T-cell (primary cell): ENCODE measurements at regions not wholly inside any gene's neighbourhood (a gene's known extent, or its start where the extent isn't known, plus 50 kb on each side); places are given as distances from the start of the nearest gene placed in this dataset.

ENCODE experiments used
- ATAC-seq, 4 experiments: fragments of 200-7000 bp in 3 of 4; fragments of 150-1000 bp in 1 of 4; cut with Tn5 transposase; replicated peaks in 1 of 4; 1 replicate in 3 of 4; 2 replicates in 1 of 4; pipeline ENCODE4 v1.10.0; 2021; ENCODE audit warnings: moderate library complexity in 3 of 4, mild to moderate bottlenecking in 2 of 4, moderate number of reproducible peaks in 1 of 4
- CTCF ChIA-PET, 2 donors: fragments of 300-600 bp; sonication (Branson Sonifier 250); formaldehyde crosslinking; loops; one replicate each; lab custom pipeline; 2022; ENCODE audit warnings: antibody characterized with exemption in 2 of 2; lab: Charles Lee
- POLR2A ChIA-PET, 2 donors: fragments of 300-600 bp; sonication (Branson Sonifier 250); formaldehyde crosslinking; loops; one replicate each; lab custom pipeline; 2022; ENCODE audit warnings: antibody characterized with exemption in 2 of 2; lab: Charles Lee
- DNase-seq, 35 experiments: peaks; one replicate each; pipeline versions ENCODE4 v3.0.0 to v3.0.0-alpha.2; 2013 to 2023
- H3K27ac ChIP-seq: one replicate; pipeline ENCODE4 v1.5.1; 2013; ENCODE audit warnings: low read length
- H3K27me3 ChIP-seq, 2 experiments: replicated peaks in 1 of 2; 1 replicate in 1 of 2; 2 replicates in 1 of 2; pipeline versions ENCODE4 v1.6.1 to v1.7.0; 2013; ENCODE audit warnings: low read length in 1 of 2, mixed read lengths in 1 of 2; ENCODE audit not compliant: control insufficient read depth in 2 of 2, insufficient read depth in 2 of 2; ENCODE audit errors: extremely low read depth in 1 of 2
- H3K36me3 ChIP-seq, 2 donors: 1 replicate in 1 of 2; 2 replicates in 1 of 2; pipeline versions ENCODE4 v1.6.1 to v1.7.0; 2013; ENCODE audit warnings: low read length in 1 of 2; ENCODE audit not compliant: control insufficient read depth in 2 of 2, insufficient read depth in 1 of 2; ENCODE audit errors: extremely low read depth in 1 of 2
- H3K4me1 ChIP-seq, 2 experiments: 1 replicate in 1 of 2; 2 replicates in 1 of 2; pipeline versions ENCODE4 v1.6.1 to v1.7.0; 2013; ENCODE audit warnings: low read length in 2 of 2, mixed read lengths in 1 of 2; ENCODE audit not compliant: insufficient read depth in 2 of 2, control insufficient read depth in 1 of 2; ENCODE audit errors: extremely low read depth in 1 of 2
- H3K4me3 ChIP-seq, 2 donors: 1 replicate in 1 of 2; 2 replicates in 1 of 2; pipeline versions ENCODE4 v1.5.1 to v1.7.0; 2013; ENCODE audit warnings: mild to moderate bottlenecking in 2 of 2, low read length in 1 of 2, moderate library complexity in 1 of 2; ENCODE audit not compliant: control insufficient read depth in 1 of 2; ENCODE audit errors: extremely low read depth in 1 of 2
- H3K9me3 ChIP-seq: 2 replicates; pipeline ENCODE4 v1.7.0; 2013
- H3K27ac Mint-ChIP-seq, 2 donors: one replicate each; pipeline ENCODE4 v1.8.0; 2020 to 2021; ENCODE audit warnings: mild to moderate bottlenecking in 2 of 2, mixed read lengths in 2 of 2
- H3K27me3 Mint-ChIP-seq, 2 donors: one replicate each; pipeline ENCODE4 v1.8.0; 2021 to 2022; ENCODE audit warnings: mixed read lengths in 2 of 2
- H3K36me3 Mint-ChIP-seq: one replicate; pipeline ENCODE4 v1.8.0; 2021; ENCODE audit warnings: mixed read lengths
- H3K4me1 Mint-ChIP-seq, 3 donors: one replicate each; pipeline ENCODE4 v1.8.0; 2020 to 2022; ENCODE audit warnings: mixed read lengths in 3 of 3, mild to moderate bottlenecking in 1 of 3
- H3K4me3 Mint-ChIP-seq, 3 donors: one replicate each; pipeline ENCODE4 v1.8.0; 2020 to 2022; ENCODE audit warnings: mild to moderate bottlenecking in 3 of 3, mixed read lengths in 3 of 3, moderate library complexity in 3 of 3
- H3K9me3 Mint-ChIP-seq, 3 donors: one replicate each; pipeline ENCODE4 v1.8.0; 2020 to 2022; ENCODE audit warnings: mixed read lengths in 3 of 3
- WGBS: methylation state at CpG from one replicate; pipeline ENCODE4 v1.1.5; 2013; ENCODE audit warnings: missing lambda C conversion rate; ENCODE audit not compliant: insufficient coverage; 5-methylcytosine and 5-hydroxymethylcytosine counted together

DNA sequence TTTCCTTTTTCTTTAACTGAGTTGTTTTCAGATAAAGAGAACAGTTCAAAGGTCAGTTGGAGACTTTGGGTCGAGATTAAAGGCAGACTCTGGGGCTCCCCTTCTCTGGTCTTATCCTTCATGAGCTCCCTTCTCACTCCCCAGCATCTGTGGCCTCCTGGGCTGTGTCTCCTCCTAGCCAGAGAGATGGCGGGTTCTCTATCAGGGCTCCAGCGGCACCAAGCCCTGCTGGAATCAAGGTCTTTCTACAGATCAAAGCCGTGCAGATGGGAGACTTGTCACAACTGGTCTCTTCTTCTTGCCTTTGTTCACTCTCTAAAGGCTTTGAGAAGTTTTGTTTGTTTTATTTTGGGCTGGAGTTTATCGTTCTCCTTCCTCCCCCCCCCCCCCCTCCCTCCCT is 373.7 kb upstream of the C1orf174 start:
- H3K4me3 ChIP-seq: no peak overlapping the region
- H3K9me3 ChIP-seq: no peaks in the 10 kb centered on the region
- H3K36me3 ChIP-seq: no peaks in the 10 kb centered on the region
- Mint-ChIP-seq H3K4me1 (no peaks in the 10 kb centered on the region), H3K4me3 (no peak overlapping the region), H3K27ac (no peak overlapping the region), H3K27me3 (peaks cover 16 to 25% of the 10 kb centered on the region in 2 donors), H3K36me3 (no peaks in the 10 kb centered on the region), H3K9me3 (peaks cover 7 to 21% (median 11%) of the 10 kb centered on the region in 3 donors)
- 42% methylated on average over 2 of the region's 5 CpGs for WGBS
- peaks cover 0 to 2% of the 10 kb centered on the region in 2 experiments for H3K4me1 ChIP-seq
- peaks cover 0 to 42% of the 10 kb centered on the region in 2 experiments for H3K27me3 ChIP-seq
- no peak overlapping the region for H3K27ac ChIP-seq
- POLR2A ChIA-PET: no interaction called here
- DNase-seq (no peak), ATAC-seq (no peak)
- CTCF ChIA-PET: no interaction called here

GRCh38 chr1:4275083-4275482 is 375.0 kb upstream of the C1orf174 start:
- H3K4me3 ChIP-seq: no peak overlapping the region

GRCh38 chr1:4276238-4276637 is 376.2 kb upstream of the C1orf174 start:
- H3K9me3 ChIP-seq: no peaks in the 10 kb centered on the region
- POLR2A ChIA-PET: no interaction called here
- no peak overlapping the region for H3K27ac Mint-ChIP-seq
- H3K27me3 Mint-ChIP-seq: peaks cover 16 to 20% of the 10 kb centered on the region in 2 donors
- H3K27me3 ChIP-seq: peaks cover 0 to 44% of the 10 kb centered on the region in 2 experiments
- no peaks in the 10 kb centered on the region for H3K4me1 Mint-ChIP-seq
- H3K4me3 Mint-ChIP-seq: no peak overlapping the region
- ATAC-seq (no peak), DNase-seq (no peak)
- peaks cover 7 to 21% (median 11%) of the 10 kb centered on the region in 3 donors for H3K9me3 Mint-ChIP-seq
- H3K36me3 Mint-ChIP-seq: no peaks in the 10 kb centered on the region
- no peak overlapping the region for H3K27ac ChIP-seq
- 50% methylated on average over 1 of the region's 5 CpGs for WGBS
- no peak overlapping the region for H3K4me3 ChIP-seq
- no peaks in the 10 kb centered on the region for H3K36me3 ChIP-seq
- CTCF ChIA-PET: no interaction called here
- H3K4me1 ChIP-seq: no peaks in the 10 kb centered on the region

More at GRCh38 chr1:4275083-4275482, 375.0 kb upstream of the C1orf174 start:
- 79% methylated on average over 3 of the region's 9 CpGs for WGBS
- ChIA-PET POLR2A (no interaction called here), CTCF (no interaction called here)
- no peaks in the 10 kb centered on the region for H3K4me1 ChIP-seq
- Mint-ChIP-seq H3K27me3 (peaks cover 16 to 25% of the 10 kb centered on the region in 2 donors), H3K4me1 (no peaks in the 10 kb centered on the region), H3K27ac (no peak overlapping the region), H3K36me3 (no peaks in the 10 kb centered on the region), H3K9me3 (peaks cover 7 to 21% (median 11%) of the 10 kb centered on the region in 3 donors), H3K4me3 (no peak overlapping the region)
- no peak overlapping the region for H3K27ac ChIP-seq
- DNase-seq: no peak
- no peaks in the 10 kb centered on the region for H3K9me3 ChIP-seq
- no peaks in the 10 kb centered on the region for H3K36me3 ChIP-seq
- peaks cover 0 to 39% of the 10 kb centered on the region in 2 experiments for H3K27me3 ChIP-seq
- no peak for ATAC-seq

- no peak for ATAC-seq
These were observed 376.8 kb upstream of the AJAP1 start for GRCh38 chr1:4277598-4277997.

DNA sequence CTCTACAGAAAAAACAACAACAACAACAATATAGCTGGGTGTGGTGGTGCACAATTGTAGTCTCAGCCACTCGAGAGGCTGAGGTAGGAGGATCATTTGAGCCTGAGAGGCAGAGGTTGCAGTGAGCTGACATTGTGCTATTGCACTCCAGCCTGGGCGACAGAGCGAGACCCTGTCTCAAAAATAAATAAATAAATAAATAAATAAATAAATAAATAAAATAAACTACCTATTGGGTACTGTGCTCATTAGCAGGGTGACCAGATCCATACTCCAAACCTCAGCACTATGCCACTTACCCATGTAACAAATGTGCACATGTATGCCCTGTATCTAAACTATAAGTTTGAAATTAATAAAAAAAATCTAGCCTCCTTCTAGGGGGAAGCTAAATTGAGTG is 369.4 kb upstream of the AJAP1 start:
- DNase-seq: no peak
- H3K36me3 ChIP-seq: no peaks in the 10 kb centered on the region
- POLR2A ChIA-PET: no interaction called here
- no CpG with 5 or more reads among the region's 3 CpGs for WGBS
- Mint-ChIP-seq H3K27ac (no peak overlapping the region), H3K36me3 (no peaks in the 10 kb centered on the region), H3K9me3 (peaks cover 0 to 14% (median 2%) of the 10 kb centered on the region in 3 donors), H3K4me3 (no peak overlapping the region), H3K4me1 (no peaks in the 10 kb centered on the region), H3K27me3 (peaks cover 5 to 26% of the 10 kb centered on the region in 2 donors)
- H3K27me3 ChIP-seq: peaks cover 0 to 8% of the 10 kb centered on the region in 2 experiments
- no peaks in the 10 kb centered on the region for H3K9me3 ChIP-seq
- CTCF ChIA-PET: no interaction called here
- no peak overlapping the region for H3K27ac ChIP-seq
- H3K4me1 ChIP-seq: no peaks in the 10 kb centered on the region
- ATAC-seq: no peak
- no peak overlapping the region for H3K4me3 ChIP-seq

More at GRCh38 chr1:4277598-4277997, 376.8 kb upstream of the AJAP1 start:
- Histone ChIP-seq H3K27ac (no peak overlapping the region), H3K9me3 (no peaks in the 10 kb centered on the region), H3K4me1 (no peaks in the 10 kb centered on the region), H3K36me3 (no peaks in the 10 kb centered on the region), H3K4me3 (no peak overlapping the region), H3K27me3 (peaks cover 0 to 33% of the 10 kb centered on the region in 2 experiments)
- Mint-ChIP-seq H3K4me1 (no peaks in the 10 kb centered on the region), H3K27me3 (peaks cover 13 to 14% of the 10 kb centered on the region in 2 donors), H3K27ac (no peak overlapping the region), H3K4me3 (no peak overlapping the region), H3K36me3 (no peaks in the 10 kb centered on the region), H3K9me3 (peaks cover 7 to 21% (median 13%) of the 10 kb centered on the region in 3 donors)
- WGBS: 29% methylated on average over 1 of the region's 2 CpGs
- ChIA-PET CTCF (no interaction called here), POLR2A (no interaction called here)
- DNase-seq: no peak

- H3K27me3 Mint-ChIP-seq: peaks cover 36 to 37% of the 10 kb centered on the region in 2 donors
- no peaks in the 10 kb centered on the region for H3K36me3 Mint-ChIP-seq
- H3K27ac Mint-ChIP-seq: no peak overlapping the region
- WGBS: 100% methylated on average over 2 of the region's 8 CpGs
- DNase-seq (no peak), ATAC-seq (no peak)
- ChIA-PET POLR2A (no interaction called here), CTCF (no interaction called here)
- no peaks in the 10 kb centered on the region for H3K4me1 Mint-ChIP-seq
- H3K9me3 Mint-ChIP-seq: peaks cover 0 to 24% (median 10%) of the 10 kb centered on the region in 3 donors
- Histone ChIP-seq H3K4me3 (no peak overlapping the region), H3K36me3 (no peaks in the 10 kb centered on the region), H3K27ac (no peak overlapping the region), H3K4me1 (no peaks in the 10 kb centered on the region), H3K27me3 (peaks cover 0 to 15% of the 10 kb centered on the region in 2 experiments), H3K9me3 (no peaks in the 10 kb centered on the region)
- no peak overlapping the region for H3K4me3 Mint-ChIP-seq
These were observed 361.5 kb upstream of the AJAP1 start for GRCh38 chr1:4292861-4293260.
